H54 (cell line): ENCODE measurements at regions not wholly inside any gene's neighbourhood (a gene's known extent, or its start where the extent isn't known, plus 50 kb on each side); places are given as distances from the start of the nearest gene placed in this dataset.

Experiments
- DNase-seq: peaks from one replicate; pipeline ENCODE4 v3.0.0; 2011; ENCODE audit warnings: low spot score, mixed read lengths; ENCODE audit not compliant: insufficient read length
- FAIRE-seq: peaks from 3 replicates; lab custom pipeline; 2011; peaks lifted over from hg19 to GRCh38; lab: Jason Lieb, UNC
- POLR2A ChIP-seq: IDR thresholded peaks from 2 replicates; pipeline ENCODE4 v1.6.1; 2011; ENCODE audit warnings: low read depth, mild to moderate bottlenecking, low read length

GRCh38 chr5:67451640-67452279 lies 255.2 kb upstream of the CD180 start:
- TF ChIP-seq POLR2A = no peak
- DNase-seq (no peak), FAIRE-seq (no peak)

- FAIRE-seq (no peak), DNase-seq (no peak)
- TF ChIP-seq POLR2A = no peak
Observed at GRCh38 chr5:67447732-67448131, 251.1 kb upstream of the CD180 start.

GRCh38 chr5:67437905-67438845 lies 241.6 kb upstream of the CD180 start:
- no peak for FAIRE-seq
- no peak for DNase-seq
- no peak for TF ChIP-seq POLR2A

GRCh38 chr5:67435032-67435431 lies 238.4 kb upstream of the CD180 start:
- no peak for TF ChIP-seq POLR2A
- no peak for FAIRE-seq
- DNase-seq = no peak

GRCh38 chr5:67434466-67434865 lies 237.9 kb upstream of the CD180 start:
- no peak for TF ChIP-seq POLR2A
- FAIRE-seq (no peak), DNase-seq (no peak)

- FAIRE-seq (no peak), DNase-seq (no peak)
- TF ChIP-seq POLR2A = no peak
Observed at GRCh38 chr5:67432606-67433005, 236.0 kb upstream of the CD180 start.

- no peak for FAIRE-seq
- no peak for TF ChIP-seq POLR2A
Observed at GRCh38 chr5:67431191-67431590, 234.6 kb upstream of the CD180 start.

GRCh38 chr5:67427850-67428298 lies 231.3 kb upstream of the CD180 start:
- no peak for FAIRE-seq
- no peak for DNase-seq
- no peak for TF ChIP-seq POLR2A

More at GRCh38 chr5:67431191-67431590, 234.6 kb upstream of the CD180 start:
- DNase-seq = no peak

GRCh38 chr5:67426961-67427849 lies 230.6 kb upstream of the CD180 start:
- DNase-seq = no peak
- no peak for TF ChIP-seq POLR2A
- no peak for FAIRE-seq

- FAIRE-seq (no peak), DNase-seq (no peak)
Observed at GRCh38 chr5:67425514-67425913, 228.9 kb upstream of the CD180 start.

GRCh38 chr5:67417839-67418238 lies 221.2 kb upstream of the CD180 start:
- TF ChIP-seq POLR2A = no peak
- DNase-seq = no peak
- FAIRE-seq = no peak

More at GRCh38 chr5:67425514-67425913, 228.9 kb upstream of the CD180 start:
- no peak for TF ChIP-seq POLR2A

- no peak for DNase-seq
- no peak for TF ChIP-seq POLR2A
- no peak for FAIRE-seq
Observed at GRCh38 chr5:67416986-67417385, 220.4 kb upstream of the CD180 start.

GRCh38 chr5:67416133-67416937 lies 219.7 kb upstream of the CD180 start:
- TF ChIP-seq POLR2A = no peak
- DNase-seq = no peak
- FAIRE-seq = no peak
